Pancreas (tissue), 10 donors: ENCODE measurements at regions not wholly inside any gene's neighbourhood (a gene's known extent, or its start where the extent isn't known, plus 50 kb on each side); places are given as distances from the start of the nearest gene placed in this dataset.

ENCODE experiments used
- ATAC-seq, 4 donors: fragments of 200-7000 bp; cut with Tn5 transposase; one replicate each; pipeline versions ENCODE4 v1.8.0 to v1.9.1; 2020; ENCODE audit warnings: mild to moderate bottlenecking in 4 of 4, moderate library complexity in 4 of 4
- DNase-seq, 6 donors: peaks; one replicate each; pipeline ENCODE4 v3.0.0-alpha.2; 2020
- FAIRE-seq: peaks from 2 replicates; lab custom pipeline; 2012; peaks lifted over from hg19 to GRCh38; lab: Jason Lieb, UNC
- H3K27ac ChIP-seq, 4 donors: fragments of 200-600 bp; sonication (generic); 1 replicate in 3 of 4; 2 replicates in 1 of 4; pipeline versions ENCODE4 v1.5.0 to v1.8.0; 2020
- H3K27me3 ChIP-seq, 4 donors: fragments of 200-600 bp; one replicate each; pipeline ENCODE4 v1.8.0; 2021
- H3K36me3 ChIP-seq, 3 donors: fragments of 200-600 bp; sonication (generic) in 1 of 3; one replicate each; pipeline versions ENCODE4 v1.5.0 to v1.8.0; 2020 to 2021
- H3K4me1 ChIP-seq, 3 donors: fragments of 200-600 bp; one replicate each; pipeline ENCODE4 v1.8.0; 2021
- H3K4me3 ChIP-seq, 4 donors: fragments of 200-600 bp; sonication (generic) in 2 of 4; one replicate each; pipeline versions ENCODE4 v1.5.0 to v1.8.0; 2020 to 2021
- H3K9me3 ChIP-seq, 4 donors: fragments of 200-600 bp; one replicate each; pipeline ENCODE4 v1.8.0; 2021
- CTCF ChIP-seq, 4 donors: fragments of 200-600 bp; sonication (generic) in 3 of 4; IDR thresholded peaks; one replicate each; pipeline versions ENCODE4 v1.5.0 to v1.8.0; 2021; ENCODE audit warnings: antibody characterized with exemption in 4 of 4
- WGBS, 2 donors: extraction: QIAGEN DNeasy Blood & Tissue Kit; methylation state at CpG; one replicate each; pipeline ENCODE4 v1.1.7; 2013; 5-methylcytosine and 5-hydroxymethylcytosine counted together
- intact Hi-C, 3 donors: fragments of 100-400 bp; cut with DNase I; formaldehyde crosslinking; loops; one replicate each; pipeline versions ENCODE4 v1.11.1 to v1.14.2; 2022
- donor health status: healthy with polysubstance abuse.
- donor health status: DM: no; HTN: no; CAD: no; lungs with moderate emphysema.
- donor health status: DM: no; HTN: no; CAD: no.
- donor health status: control.
- donor health status: control.
- donor health status: Bipolar disorder and iron deficiency.
- donor health status: DM: yes; HTN: yes; CAD: no.
- donor health status: DM: no; HTN: no; CAD: no.
- donor health status: DM: no; HTN: no; CAD: no.
- donor health status: DM: yes; HTN: yes; CAD: no.

GRCh38 chr1:168380945-168381344 is 100.3 kb downstream of the TBX19 start:
- WGBS, 2 donors, result 61% methylated on average over 2 of the region's 2 CpGs
- Histone ChIP-seq H3K27me3 (no peaks in the 10 kb centered on the region), H3K36me3 (no peaks in the 10 kb centered on the region), H3K4me3 (no peak overlapping the region), H3K27ac (no peak overlapping the region), H3K9me3 (no peaks in the 10 kb centered on the region), H3K4me1 (no peaks in the 10 kb centered on the region)
- TF ChIP-seq CTCF (IDR thresholded peaks at IDR 0.05), result no peak
- ATAC-seq (no peak), FAIRE-seq (no peak), DNase-seq (no peak)
- intact Hi-C loops, result no loop called here

- DNase-seq (no peak), ATAC-seq (no peak), FAIRE-seq (no peak)
- intact Hi-C loops, result no loop called here
- WGBS, 2 donors, result 80 to 85% methylated on average over 8 of the region's 8 CpGs
- Histone ChIP-seq H3K36me3 (no peaks in the 10 kb centered on the region), H3K27me3 (no peaks in the 10 kb centered on the region), H3K27ac (no peak overlapping the region), H3K4me1 (no peaks in the 10 kb centered on the region), H3K4me3 (no peak overlapping the region), H3K9me3 (no peaks in the 10 kb centered on the region)
- TF ChIP-seq CTCF (IDR thresholded peaks at IDR 0.05), result no peak
These were observed 98.6 kb downstream of the TBX19 start for GRCh38 chr1:168379104-168379860.

- Histone ChIP-seq H3K36me3 (no peaks in the 10 kb centered on the region), H3K9me3 (no peaks in the 10 kb centered on the region), H3K4me1 (no peaks in the 10 kb centered on the region), H3K27ac (no peak overlapping the region), H3K4me3 (no peak overlapping the region), H3K27me3 (no peaks in the 10 kb centered on the region)
- DNase-seq, result no peak
- intact Hi-C loops, result no loop called here
- whole genome bisulfite sequencing, 2 donors, result 72 to 78% methylated on average over 5 of the region's 5 CpGs
- no peak for FAIRE-seq
- ATAC-seq, result no peak
- no peak for TF ChIP-seq CTCF (IDR thresholded peaks at IDR 0.05)
These were observed 95.1 kb downstream of the TBX19 start for GRCh38 chr1:168375566-168376300.

- ATAC-seq (no peak), DNase-seq (no peak), FAIRE-seq (no peak)
- no peak overlapping the region for H3K4me3 ChIP-seq
- WGBS, 2 donors, result 80 to 91% methylated on average over 3 of the region's 3 CpGs
- intact Hi-C loops, result no loop called here
- no peak overlapping the region for H3K27ac ChIP-seq
- no peaks in the 10 kb centered on the region for H3K36me3 ChIP-seq
- TF ChIP-seq CTCF (IDR thresholded peaks at IDR 0.05), result no peak
- H3K4me1 ChIP-seq, result no peaks in the 10 kb centered on the region
- no peaks in the 10 kb centered on the region for H3K9me3 ChIP-seq
- H3K27me3 ChIP-seq, result no peaks in the 10 kb centered on the region
These were observed 93.9 kb downstream of the TBX19 start for GRCh38 chr1:168374566-168374965.

GRCh38 chr1:168373869-168374268 is 93.2 kb downstream of the TBX19 start:
- FAIRE-seq (no peak), DNase-seq (no peak)

More at GRCh38 chr1:168373869-168374268, 93.2 kb downstream of the TBX19 start:
- Histone ChIP-seq H3K27ac (no peak overlapping the region), H3K4me1 (no peaks in the 10 kb centered on the region), H3K36me3 (no peaks in the 10 kb centered on the region), H3K27me3 (no peaks in the 10 kb centered on the region), H3K9me3 (no peaks in the 10 kb centered on the region), H3K4me3 (no peak overlapping the region)
- 82 to 97% methylated on average over 5 of the region's 5 CpGs for WGBS, 2 donors
- TF ChIP-seq CTCF (IDR thresholded peaks at IDR 0.05), result no peak
- intact Hi-C loops, result no loop called here
- ATAC-seq, result no peak
